ENCODE measurements at regions not wholly inside any gene's neighbourhood (a gene's known extent, or its start where the extent isn't known, plus 50 kb on each side); places are given as distances from the start of the nearest gene placed in this dataset.

DNA sequence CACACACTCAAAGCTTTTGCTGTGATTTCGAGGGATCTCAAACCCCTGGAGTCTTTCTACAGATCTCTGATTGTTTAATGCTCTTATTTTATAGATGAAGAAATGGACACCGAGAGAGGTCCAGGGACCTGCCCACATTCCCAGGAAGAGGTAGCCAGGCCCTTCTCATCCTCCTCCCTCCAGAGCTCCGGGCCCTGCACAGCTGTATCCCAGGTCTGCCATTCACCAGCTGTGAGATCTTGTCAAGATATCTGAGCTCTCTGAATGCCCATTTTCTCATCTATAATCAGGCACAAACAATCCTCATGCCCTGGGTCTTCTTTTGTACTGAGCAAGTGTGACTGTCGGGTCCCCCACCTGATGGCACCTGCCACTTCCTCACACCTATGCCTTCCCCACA lies 98.2 kb upstream of the ALX4 start:
- intact Hi-C loops (cut with micrococcal nuclease; ENCODE audit: unreplicated experiment) = no loop called here
- Mint-ChIP-seq H3K27me3 (ENCODE audit: unreplicated experiment) (peaks cover 98% of the 10 kb centered on the region), H3K4me1 (ENCODE audit: low read depth, unreplicated experiment) (no peaks in the 10 kb centered on the region), H3K27ac (ENCODE audit: unreplicated experiment) (no peak overlapping the region), H3K36me3 (ENCODE audit: insufficient read depth, unreplicated experiment) (no peaks in the 10 kb centered on the region), H3K4me3 (ENCODE audit: low read depth, unreplicated experiment) (no peak overlapping the region), H3K9me3 (ENCODE audit: low read depth, unreplicated experiment) (peaks cover 4% of the 10 kb centered on the region)
- CTCF ChIA-PET = no interaction called here
- TF ChIP-seq CTCF (IDR thresholded peaks at IDR 0.05; ENCODE audit: unreplicated experiment) = no peak
- BruUV-seq (replicated peaks) = no TSS peak
- no peak for DNase-seq

DNA sequence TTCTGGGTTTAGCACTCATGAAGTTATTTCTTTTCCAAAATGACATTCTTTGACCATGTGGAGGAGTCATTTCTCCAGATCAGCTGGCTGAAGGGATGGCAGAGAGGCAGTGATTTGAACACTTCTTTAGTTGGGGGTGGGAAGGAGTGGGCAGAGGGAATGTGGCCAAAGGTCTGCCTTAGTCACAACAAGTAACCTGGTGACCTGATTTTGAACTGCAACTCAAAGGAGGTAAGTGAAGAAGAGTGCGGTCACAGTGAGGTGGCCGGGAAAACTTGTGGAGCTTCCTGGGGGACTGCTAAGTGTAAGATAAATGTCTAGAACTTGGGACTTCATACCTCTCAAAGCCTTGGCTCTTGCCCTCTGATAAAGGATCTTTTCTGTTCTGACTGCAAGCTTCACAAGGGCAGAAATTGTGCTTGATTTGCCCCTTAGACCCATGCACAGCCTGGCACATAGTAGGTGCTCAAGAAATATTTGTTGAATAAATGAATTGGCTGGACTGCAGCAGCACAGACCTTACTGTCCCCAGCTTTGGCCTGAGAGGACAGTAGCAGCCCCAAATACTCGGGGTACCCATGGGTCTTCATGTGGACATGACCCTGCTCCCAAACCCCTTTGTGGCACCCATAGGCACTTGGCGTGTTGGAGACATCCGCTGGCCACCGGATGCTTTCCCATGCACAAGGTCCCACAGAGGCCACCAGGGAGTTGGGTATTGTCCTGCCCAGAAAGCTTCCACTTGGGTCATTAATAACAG lies 99.0 kb upstream of the ALX4 start:
- TF ChIP-seq CTCF (IDR thresholded peaks at IDR 0.05; ENCODE audit: unreplicated experiment) = no peak
- H3K36me3 Mint-ChIP-seq (ENCODE audit: insufficient read depth, unreplicated experiment) = no peaks in the 10 kb centered on the region
- peaks cover 4% of the 10 kb centered on the region for H3K9me3 Mint-ChIP-seq (ENCODE audit: low read depth, unreplicated experiment)
- H3K27ac Mint-ChIP-seq (ENCODE audit: unreplicated experiment) = no peak overlapping the region
- DNase-seq = no peak
- no peaks in the 10 kb centered on the region for H3K4me1 Mint-ChIP-seq (ENCODE audit: low read depth, unreplicated experiment)
- no TSS peak for BruUV-seq (replicated peaks)
- peaks cover 91% of the 10 kb centered on the region for H3K27me3 Mint-ChIP-seq (ENCODE audit: unreplicated experiment)
- intact Hi-C loops (cut with micrococcal nuclease; ENCODE audit: unreplicated experiment) = no loop called here
- CTCF ChIA-PET = no interaction called here
- no peak overlapping the region for H3K4me3 Mint-ChIP-seq (ENCODE audit: low read depth, unreplicated experiment)

DNA sequence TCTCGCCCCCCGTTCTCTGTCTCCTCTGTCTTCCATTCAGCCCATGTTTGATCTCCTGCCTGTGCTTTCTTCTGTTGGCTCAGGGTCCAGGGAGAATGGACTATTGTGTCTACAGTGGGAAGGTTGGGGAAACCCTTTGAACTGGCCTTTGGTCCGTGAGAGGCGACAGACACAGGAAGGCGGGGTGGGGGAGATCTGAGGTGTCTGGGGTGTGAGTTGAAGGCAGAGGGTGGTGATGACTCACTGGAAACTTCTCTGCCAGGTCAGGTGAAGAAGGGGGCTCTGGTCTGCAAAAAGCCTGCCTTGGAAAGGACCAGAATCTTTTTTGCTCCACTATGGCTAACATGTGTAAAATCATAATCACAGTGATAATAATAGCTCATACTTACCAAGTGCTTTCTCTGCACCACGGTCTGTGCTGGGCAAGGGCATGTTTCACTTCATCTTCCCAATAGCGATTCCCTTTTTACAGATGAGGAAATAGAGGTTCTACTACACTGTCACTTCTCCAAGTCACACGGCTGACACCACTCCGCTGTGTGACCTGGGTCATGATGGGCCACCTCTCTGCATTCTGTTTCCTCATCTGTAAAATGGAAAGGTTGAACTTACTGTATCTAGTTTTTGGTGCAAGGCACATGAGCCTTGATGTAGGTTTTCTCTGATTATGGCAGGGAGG lies 99.8 kb upstream of the ALX4 start:
- no peak for TF ChIP-seq CTCF (IDR thresholded peaks at IDR 0.05; ENCODE audit: unreplicated experiment)
- no peak overlapping the region for H3K4me3 Mint-ChIP-seq (ENCODE audit: low read depth, unreplicated experiment)
- H3K27ac Mint-ChIP-seq (ENCODE audit: unreplicated experiment) = no peak overlapping the region
- peaks cover 4% of the 10 kb centered on the region for H3K9me3 Mint-ChIP-seq (ENCODE audit: low read depth, unreplicated experiment)
- DNase-seq = no peak
- H3K27me3 Mint-ChIP-seq (ENCODE audit: unreplicated experiment) = peaks cover 83% of the 10 kb centered on the region
- intact Hi-C loops (cut with micrococcal nuclease; ENCODE audit: unreplicated experiment) = no loop called here
- no peaks in the 10 kb centered on the region for H3K36me3 Mint-ChIP-seq (ENCODE audit: insufficient read depth, unreplicated experiment)
- no peaks in the 10 kb centered on the region for H3K4me1 Mint-ChIP-seq (ENCODE audit: low read depth, unreplicated experiment)
- BruUV-seq (replicated peaks) = no TSS peak
- CTCF ChIA-PET = no interaction called here

DNA sequence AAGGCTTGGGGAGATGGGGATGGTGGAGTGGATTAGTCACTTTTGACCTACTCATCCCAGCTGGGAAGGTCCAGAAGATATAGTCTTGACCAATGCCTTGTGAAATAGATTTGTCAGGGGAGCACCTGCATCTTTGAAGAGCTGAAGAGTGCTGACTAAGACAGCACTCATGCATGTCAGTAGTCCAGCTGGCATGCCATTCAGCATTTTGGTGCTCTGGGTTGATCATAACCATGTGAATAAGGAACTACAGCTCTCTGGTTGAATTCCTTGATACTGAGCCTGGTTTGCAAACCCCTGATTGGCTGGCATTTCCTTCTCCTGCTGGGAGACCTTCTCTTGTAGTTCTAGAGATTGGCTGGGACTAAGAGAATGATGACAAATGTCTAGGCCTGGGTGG lies 106.8 kb upstream of the ALX4 start:
- Mint-ChIP-seq H3K4me3 (ENCODE audit: low read depth, unreplicated experiment) (no peak overlapping the region), H3K4me1 (ENCODE audit: low read depth, unreplicated experiment) (no peaks in the 10 kb centered on the region), H3K36me3 (ENCODE audit: insufficient read depth, unreplicated experiment) (no peaks in the 10 kb centered on the region), H3K27me3 (ENCODE audit: unreplicated experiment) (peaks cover 80% of the 10 kb centered on the region), H3K27ac (ENCODE audit: unreplicated experiment) (no peak overlapping the region), H3K9me3 (ENCODE audit: low read depth, unreplicated experiment) (no peaks in the 10 kb centered on the region)
- no peak for TF ChIP-seq CTCF (IDR thresholded peaks at IDR 0.05; ENCODE audit: unreplicated experiment)
- intact Hi-C loops (cut with micrococcal nuclease; ENCODE audit: unreplicated experiment) = no loop called here
- CTCF ChIA-PET = no interaction called here
- no TSS peak for BruUV-seq (replicated peaks)
- no peak for DNase-seq
